ENCODE measurements at regions not wholly inside any gene's neighbourhood (a gene's known extent, or its start where the extent isn't known, plus 50 kb on each side); places are given as distances from the start of the nearest gene placed in this dataset.

DNA sequence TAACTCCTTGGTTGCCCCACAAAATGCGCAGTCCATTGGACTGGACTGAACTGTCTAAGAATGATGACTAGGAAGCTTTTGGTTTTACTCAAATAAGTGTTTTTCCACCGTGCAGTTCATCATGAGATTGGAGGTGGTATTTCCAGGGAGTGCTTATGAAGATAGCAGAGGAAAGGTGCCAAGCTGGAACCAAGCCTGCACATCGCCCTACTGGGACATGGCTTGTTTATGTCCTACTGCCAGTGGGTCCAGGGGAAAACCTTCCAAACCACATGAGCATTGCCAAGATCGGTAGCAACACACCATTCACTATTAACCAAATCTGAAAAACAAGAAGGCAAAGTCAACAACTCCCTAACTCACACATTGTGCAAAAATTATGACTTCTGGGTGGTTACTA is 54.7 kb upstream of the DSCAM start:
- DNase-seq (ENCODE audit: low read depth in 4 of 4, low spot score in 3 of 4): no peak

DNA sequence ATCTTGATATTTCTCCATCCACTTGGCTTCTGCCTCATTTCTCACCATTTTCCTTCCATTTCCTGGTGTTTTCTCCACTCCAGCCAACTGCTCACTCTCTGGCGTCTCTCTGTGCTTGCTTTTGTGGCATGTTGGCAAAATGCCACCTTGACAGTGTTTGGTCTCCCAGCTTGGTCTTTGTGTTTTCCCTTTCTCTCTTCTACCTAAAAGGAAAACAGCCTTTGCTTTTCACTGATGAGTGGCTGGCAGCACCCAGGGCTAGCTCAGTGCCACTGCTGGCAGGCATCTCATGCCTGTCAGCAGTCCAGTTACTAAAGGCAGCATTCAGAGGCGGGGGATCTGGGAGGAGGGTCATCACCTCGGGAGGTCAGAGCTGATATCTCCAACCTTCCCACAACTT is 55.3 kb upstream of the DSCAM start:
- no peak for DNase-seq (ENCODE audit: low read depth in 4 of 4, low spot score in 3 of 4)

DNA sequence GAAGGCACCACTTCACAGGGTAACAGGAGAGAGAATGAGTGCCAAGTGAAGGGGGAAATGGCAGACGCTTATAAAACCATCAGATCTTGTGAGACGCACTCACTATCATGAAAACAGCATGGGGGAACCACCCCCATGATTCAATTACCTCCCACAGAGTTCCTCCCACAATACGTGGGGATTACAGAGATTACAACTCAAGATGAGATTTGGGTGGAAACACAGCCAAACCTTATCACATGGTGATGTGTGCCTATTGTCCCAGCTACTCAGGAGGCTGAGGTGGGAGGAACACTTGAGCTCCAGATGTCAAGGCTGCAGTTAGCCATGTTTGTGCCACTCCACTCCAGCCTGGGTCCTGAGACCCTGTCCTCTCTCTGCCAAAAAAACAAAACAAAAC is 56.0 kb upstream of the DSCAM start:
- no peak for DNase-seq (ENCODE audit: low read depth in 4 of 4, low spot score in 3 of 4)

DNA sequence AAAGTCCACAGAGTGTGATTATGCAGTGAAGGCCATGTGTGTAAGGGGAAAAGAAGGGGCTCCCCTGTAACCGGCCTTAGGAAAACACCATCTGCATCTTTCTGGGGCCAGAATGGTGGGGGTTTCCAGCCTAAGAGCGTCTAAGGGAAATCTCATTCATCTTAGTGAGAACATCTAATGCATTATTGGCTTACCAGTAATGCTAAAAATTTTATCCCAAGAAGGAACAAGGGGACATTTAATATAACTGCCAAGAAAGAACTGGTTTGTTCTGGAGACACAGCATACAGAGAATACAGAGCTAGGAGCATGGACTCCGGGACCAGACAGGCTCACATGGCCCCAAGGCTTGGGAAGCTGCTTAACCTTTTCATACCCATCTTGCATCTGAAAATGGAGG is 58.3 kb upstream of the DSCAM start:
- DNase-seq (ENCODE audit: low read depth in 4 of 4, low spot score in 3 of 4): no peak

DNA sequence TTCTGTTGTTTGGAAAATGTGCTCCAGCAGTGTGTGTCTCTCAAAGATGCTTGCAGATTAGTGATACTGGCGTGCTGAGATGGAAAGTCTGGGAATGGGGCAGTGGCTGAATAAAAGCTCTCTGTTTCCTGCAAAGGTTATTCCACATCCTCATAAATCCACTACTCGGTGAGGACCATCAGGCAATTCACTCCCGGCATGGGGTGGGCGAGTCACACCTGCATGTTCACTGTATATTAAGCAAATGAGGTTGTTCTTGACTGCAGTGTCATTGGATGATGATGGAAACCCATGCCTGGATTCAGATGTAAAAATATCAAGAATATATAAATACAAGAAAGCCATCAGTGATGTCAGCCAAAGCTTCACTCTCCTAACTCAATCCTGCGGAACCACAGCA is 65.4 kb upstream of the DSCAM start:
- no peak for DNase-seq (ENCODE audit: low read depth in 4 of 4, low spot score in 3 of 4)

DNA sequence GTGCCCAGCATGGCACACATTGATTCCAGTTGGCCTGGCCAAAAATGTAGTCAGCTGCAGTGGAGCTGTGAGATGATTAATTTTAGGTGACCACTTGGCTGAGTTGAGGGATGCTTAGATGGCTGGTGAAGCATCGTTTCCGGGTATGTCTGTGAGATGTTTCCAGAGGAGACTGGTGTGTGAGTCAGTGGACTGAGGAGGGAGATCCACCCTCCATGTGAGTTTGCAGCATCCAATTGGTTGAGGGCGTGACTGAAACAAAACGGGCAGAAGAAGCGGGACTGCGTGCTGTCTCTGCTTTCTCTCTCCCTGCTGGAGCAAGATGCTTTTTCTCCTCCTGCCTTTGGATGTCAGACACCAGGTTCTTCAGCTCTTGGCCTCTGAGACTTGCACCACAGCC is 68.2 kb upstream of the DSCAM start:
- no peak for DNase-seq (ENCODE audit: low read depth in 4 of 4, low spot score in 3 of 4)

DNA sequence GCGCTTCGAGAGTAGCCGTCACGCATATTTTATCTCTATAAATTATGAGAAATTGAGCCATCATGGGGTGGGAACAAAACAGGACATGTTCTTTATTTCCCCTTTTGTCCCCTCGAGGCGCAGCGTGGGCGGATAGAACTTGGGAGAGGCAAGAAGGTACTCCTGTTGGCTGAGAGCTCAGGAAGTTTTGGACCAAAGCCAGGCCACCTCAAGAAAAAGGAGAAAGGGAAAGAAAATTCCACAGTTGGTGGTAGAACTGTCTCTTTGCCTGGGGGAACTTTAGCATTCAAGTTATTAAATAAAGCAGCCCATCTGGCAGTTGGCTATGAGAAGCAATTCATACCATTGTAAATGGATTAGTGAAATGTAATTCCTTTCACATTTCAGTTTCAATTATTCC is 76.4 kb upstream of the DSCAM start:
- DNase-seq (ENCODE audit: low read depth in 4 of 4, low spot score in 3 of 4): no peak

DNA sequence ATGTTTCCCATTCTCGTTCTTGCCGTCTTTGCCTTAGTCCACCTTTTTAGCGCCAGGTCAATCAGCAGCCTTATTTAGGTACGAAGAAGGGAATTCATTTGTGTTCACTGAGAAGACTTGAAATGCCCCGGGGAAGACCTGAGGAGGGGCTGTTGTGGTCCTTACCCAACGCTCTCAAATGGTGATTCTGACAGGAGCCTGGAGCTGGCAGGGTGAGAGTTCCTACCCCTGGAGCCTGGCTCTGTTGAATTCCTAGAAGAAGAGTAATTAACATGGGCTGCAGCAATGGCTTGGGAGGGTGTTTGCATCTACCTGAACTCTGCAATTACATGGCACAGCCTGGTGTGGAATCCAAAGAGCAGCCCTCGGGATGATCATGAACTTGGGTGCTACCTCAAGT is 76.9 kb upstream of the DSCAM start:
- DNase-seq (ENCODE audit: low read depth in 4 of 4, low spot score in 3 of 4): no peak

DNA sequence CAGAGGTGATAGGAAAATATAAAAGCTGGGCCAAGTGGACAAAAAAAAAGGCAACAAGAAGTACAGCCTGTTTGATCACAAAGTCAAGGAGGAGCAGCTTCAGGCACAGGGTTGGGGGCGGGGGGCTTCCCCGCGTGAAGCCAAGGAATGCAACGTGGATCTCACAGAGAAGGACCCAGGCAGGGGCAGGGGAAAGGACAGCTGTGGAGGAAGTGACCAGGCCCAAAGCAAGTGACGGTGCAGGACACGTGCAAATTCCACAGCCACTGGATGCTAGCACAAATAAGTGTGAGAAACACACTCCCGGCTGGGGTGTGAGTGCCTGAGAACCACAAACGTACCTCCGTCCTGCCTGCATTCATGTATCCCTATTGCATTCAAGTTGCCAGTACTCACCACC is 77.7 kb upstream of the DSCAM start:
- no peak for DNase-seq (ENCODE audit: low read depth in 4 of 4, low spot score in 3 of 4)

DNA sequence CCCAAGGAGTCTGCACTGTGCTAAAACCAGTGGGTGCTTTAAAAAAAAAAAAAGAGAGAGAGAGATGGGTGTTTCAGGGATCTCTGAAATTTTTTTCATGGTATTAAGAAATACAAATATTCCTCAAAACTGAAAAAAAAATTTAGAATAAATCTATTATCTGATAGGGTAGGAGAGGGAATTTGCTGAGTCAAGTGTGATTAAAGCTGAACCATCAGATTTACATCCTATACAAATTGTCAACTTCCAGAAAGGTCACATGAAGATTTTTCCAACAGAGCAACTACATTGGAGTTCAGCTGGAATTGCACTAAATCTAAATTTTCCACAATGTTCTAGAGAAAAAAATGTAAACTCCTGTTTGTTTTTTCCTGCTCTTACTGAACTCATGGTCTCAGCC is 79.3 kb upstream of the DSCAM start:
- no peak for DNase-seq (ENCODE audit: low read depth in 4 of 4, low spot score in 3 of 4)

DNA sequence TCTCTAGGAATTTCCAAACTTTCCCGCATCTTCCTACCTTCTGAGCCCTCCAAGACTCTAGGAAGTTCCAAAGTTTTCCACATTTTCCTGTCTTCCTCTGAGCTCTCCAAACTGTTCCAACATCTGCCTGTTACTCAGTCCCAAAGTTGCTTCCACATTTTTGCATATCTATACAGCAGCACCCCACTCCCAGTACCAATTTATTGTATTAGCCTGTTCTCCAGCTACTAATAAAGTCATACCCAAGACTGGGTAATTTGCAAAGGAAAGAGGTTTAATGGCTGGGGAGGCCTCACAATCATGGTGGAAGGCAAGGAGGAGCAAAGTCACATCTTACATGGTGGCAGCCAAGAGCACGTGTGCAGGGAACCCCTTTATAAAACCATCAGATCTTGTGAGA is 82.9 kb upstream of the DSCAM start:
- DNase-seq (ENCODE audit: low read depth in 4 of 4, low spot score in 3 of 4): no peak

DNA sequence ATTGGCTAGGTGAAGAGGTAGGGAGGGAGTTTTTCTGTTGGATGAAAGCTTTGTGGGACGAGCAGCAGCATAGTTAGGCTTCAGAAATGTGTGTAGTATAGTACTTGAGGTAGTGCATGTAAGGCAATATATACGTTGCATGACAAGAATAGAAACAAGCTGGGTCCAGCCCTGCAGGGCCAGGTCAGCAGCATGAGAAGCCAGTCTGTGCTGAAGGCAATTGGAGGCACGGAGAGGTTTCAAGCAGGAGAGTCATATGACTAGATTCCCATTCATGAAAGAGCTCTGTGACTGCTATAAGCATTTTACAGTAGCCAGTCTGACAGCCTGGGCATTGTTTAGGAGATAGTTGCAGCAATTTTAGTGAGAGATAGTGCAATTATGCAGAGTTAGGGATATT is 84.2 kb upstream of the DSCAM start:
- DNase-seq (ENCODE audit: low read depth in 4 of 4, low spot score in 3 of 4): no peak

DNA sequence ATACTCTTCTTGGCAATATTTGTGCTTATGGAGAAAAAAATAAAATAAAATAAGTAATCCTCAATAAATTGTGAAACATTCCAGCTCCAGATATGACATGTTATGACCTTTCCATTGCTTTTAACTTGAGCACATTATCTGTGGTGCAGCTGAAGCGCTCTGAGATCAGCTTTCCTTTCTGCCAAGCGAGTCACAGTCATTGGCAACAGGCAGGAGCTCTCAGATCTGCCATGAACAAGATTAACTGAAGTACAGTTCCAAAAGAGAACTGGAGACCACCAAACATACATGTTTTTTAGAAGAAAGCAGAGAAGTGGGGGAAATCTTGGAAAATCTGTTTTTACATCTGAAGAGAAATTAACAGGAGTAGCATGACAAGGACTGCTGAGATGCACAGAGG is 89.2 kb upstream of the DSCAM start:
- DNase-seq (ENCODE audit: low read depth in 4 of 4, low spot score in 3 of 4): no peak

DNA sequence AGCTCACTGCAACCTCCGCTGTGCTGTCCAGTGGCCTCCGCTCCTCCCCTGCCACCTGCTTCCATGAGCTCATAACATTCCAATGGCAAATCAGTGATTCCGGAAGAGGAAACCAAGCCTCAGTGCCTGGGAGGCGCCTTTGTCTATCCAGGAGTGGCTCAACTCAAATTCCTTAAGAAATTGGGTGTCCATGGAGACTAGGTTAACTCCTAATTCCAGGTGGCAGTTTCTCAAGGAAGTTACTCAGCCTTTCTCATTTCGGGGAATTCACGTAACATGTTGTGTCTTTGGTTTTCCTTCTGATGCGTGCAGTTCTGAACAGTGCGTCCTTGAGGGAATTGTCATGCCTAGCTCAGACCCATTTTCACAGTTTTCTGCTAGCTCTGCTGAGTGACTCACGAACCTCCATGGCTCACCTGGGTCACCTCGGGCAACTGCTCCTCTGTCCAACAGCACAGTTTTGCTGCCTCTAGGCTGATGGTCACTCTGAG is 89.9 kb upstream of the DSCAM start:
- DNase-seq (ENCODE audit: low read depth in 4 of 4, low spot score in 3 of 4): no peak

DNA sequence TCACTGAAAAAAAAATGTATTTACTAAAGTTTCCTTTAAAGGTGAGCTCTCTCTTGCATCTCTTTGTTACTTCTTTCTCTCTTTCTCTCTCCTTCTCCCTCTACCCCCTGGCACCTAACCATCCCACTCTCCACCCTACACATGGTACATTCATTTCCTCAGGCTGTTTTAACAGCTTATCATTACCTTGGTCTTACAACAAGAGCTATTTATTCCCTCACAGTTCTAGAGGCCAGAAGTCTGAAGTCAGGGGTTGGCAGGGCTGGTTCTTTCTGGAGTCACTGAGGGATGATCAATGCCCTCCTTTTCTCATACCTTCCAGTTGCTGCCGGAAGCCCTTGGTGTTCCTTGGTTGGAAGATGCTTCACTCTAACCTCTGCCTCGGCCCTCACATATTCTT is 91.1 kb upstream of the DSCAM start:
- no peak for DNase-seq (ENCODE audit: low read depth in 4 of 4, low spot score in 3 of 4)

DNA sequence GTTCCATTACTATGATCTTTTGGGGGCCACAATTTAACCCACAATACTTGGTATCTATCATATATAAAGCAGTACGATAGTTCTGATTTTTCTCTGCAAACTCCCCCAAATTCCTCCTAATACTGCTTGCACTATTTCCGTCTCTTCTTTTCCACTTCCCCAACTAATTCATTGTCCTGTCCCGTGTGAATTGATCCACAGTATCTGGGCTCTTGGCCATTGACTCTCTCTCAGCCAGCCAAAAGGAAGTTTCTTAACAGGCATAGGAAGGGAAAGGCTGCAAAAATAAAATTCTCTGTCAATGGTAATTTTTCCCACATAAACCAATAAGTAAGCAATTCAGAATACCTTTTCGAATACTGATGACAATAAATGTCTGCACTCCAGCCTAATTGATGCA is 91.7 kb upstream of the DSCAM start:
- DNase-seq (ENCODE audit: low read depth in 4 of 4, low spot score in 3 of 4): no peak

DNA sequence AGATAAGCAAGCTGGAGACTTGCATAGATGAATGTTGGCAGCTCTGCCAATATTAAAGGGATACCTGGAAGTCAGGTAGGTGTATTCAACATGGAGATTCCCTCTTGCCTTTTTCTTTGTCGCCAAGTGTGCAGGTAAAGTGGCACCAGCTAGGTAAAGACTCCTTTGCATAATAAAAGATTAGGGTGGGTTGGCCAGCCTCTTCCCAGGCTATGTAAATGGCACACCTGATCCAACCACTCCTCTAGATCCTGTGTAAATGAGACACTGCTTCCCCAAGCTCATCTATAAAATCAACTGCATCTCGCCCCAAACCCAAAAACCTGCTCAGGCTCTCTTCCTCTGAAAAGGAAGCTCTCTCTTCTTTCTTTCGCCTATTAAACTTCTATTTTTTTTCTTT is 100.8 kb upstream of the DSCAM start:
- no peak for DNase-seq (ENCODE audit: low read depth in 4 of 4, low spot score in 3 of 4)

DNA sequence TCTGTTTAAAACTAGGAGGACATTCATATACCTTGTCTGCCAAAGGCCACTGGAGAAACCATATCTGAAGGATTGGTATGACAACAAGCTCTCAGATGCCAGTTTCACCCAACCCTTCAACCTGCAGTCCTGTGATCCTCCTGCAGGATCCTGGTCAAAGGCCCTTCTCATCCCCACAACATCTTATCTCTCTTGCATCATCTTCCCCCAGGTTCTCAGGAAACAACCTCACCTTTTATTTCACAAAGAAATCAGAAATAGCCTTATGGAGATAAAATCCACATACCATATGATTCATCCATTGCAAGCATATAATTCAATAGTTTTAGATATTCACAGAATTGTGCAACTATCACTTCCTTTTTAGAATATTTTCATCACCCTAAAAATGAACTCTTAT is 104.0 kb upstream of the DSCAM start:
- DNase-seq (ENCODE audit: low read depth in 4 of 4, low spot score in 3 of 4): no peak

DNA sequence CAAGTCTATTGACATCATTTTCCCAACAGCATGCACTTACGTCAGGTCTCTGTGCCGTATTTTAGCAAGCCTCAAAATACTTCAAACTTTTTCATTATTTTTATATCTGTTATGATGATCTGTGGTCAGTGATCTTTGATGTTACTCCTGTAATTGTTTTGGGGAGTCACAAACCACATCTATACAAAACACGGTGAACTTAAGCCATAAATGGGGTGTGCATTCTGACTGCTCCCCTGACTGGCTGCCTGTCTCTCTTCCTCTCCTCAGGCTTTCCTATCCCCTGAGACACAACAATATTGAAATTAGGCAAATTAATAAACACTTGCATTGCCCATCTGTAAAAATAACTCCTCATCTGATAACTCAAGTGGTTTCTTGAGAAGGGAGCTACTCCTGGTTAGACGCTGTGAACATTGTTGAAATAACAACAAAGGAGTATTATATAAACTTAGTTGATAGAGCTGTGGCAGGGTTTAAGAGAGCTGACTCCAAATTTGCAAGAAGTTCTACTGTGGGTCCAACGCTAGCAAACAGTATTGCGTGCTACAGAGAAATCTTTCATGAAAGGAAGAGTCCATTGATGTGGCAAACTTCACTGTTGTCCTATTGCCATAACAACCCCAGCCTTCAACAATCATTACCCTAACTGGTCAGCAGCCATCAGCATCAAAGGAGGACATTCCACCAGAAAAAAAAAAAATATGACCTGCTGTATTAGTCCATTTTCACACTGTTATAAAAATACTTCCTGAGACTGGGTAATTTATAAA is 105.8 kb upstream of the DSCAM start:
- DNase-seq (ENCODE audit: low read depth in 4 of 4, low spot score in 3 of 4): no peak

DNA sequence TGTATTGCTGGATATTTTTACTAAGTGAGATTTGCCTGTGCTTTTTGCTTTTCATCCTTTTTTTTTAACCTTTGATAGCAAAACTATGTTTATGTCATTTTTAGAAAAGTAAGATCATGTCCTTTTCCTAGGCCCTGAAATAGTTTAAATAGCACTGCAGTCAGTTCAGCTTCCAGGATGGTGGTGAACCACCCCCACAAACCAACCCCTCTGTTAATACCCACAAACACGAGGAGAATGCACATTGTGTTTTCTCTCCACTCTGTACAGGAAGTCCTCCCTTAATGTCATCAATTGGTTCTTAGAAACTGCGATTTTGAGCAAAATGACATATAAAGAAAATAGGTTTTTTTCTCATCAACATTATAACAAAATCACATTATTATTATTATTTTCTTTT is 117.7 kb upstream of the DSCAM start:
- DNase-seq (ENCODE audit: low read depth in 4 of 4, low spot score in 3 of 4): no peak

DNA sequence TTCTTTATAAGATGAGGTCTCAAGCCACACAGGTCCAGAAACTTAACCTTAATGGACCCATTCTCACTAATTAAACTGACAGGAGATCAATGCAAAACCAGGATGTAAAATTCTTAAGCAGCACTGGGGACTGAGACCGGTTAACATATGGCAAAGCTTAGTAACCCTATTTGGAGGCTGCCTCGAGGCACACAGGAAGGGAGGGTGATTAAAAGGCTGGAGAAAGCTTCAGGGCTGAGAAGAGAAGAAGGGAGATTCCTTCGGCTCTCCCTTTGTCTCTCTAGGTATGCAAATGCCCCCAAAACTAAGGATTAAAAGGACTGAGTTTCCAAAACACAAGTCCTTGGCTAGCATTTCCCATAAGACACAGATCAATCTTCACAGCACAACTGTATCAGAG is 120.8 kb upstream of the DSCAM start:
- DNase-seq (ENCODE audit: low read depth in 4 of 4, low spot score in 3 of 4): no peak

DNA sequence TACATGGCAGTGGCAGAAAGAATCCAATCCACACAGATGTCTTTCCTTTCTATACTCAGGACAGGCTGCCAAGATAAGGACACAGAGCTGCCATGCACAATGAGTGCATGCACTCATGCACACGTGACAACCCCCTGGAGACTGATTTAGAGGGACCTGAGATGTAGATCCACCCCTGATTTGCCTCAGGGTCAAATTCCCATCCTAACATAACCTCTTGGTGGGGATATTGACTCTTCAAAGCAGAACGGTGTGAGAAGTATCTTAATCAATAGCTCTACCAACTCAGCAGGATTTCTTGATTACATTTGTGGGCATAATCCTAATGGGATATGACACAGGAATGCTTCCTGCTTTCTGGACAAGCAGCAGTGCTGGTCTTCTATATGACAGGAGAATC is 125.2 kb upstream of the DSCAM start:
- DNase-seq (ENCODE audit: low read depth in 4 of 4, low spot score in 3 of 4): no peak

All from right renal pelvis (tissue), 4 donors.